ENCODE measurements at regions not wholly inside any gene's neighbourhood (a gene's known extent, or its start where the extent isn't known, plus 50 kb on each side); places are given as distances from the start of the nearest gene placed in this dataset.

- DNase-seq = no peak
Measured at GRCh38 chr5:157924490-157924889, 65.5 kb upstream of the CLINT1 start.

- DNase-seq = no peak
Measured at GRCh38 chr5:157923765-157924164, 64.8 kb upstream of the CLINT1 start.

GRCh38 chr5:157922026-157922425 is 63.1 kb upstream of the CLINT1 start:
- DNase-seq = no peak

- DNase-seq = no peak
Measured at GRCh38 chr5:157920828-157921170, 61.9 kb upstream of the CLINT1 start.

GRCh38 chr5:157918811-157919742 is 60.1 kb upstream of the CLINT1 start:
- DNase-seq = no peak

GRCh38 chr5:157917899-157918809 is 59.2 kb upstream of the CLINT1 start:
- peak; percentile 67 for DNase-seq

GRCh38 chr5:157917491-157917890 is 58.5 kb upstream of the CLINT1 start:
- no peak for DNase-seq

GRCh38 chr5:157915638-157916037 is 56.7 kb upstream of the CLINT1 start:
- DNase-seq = peak; percentile 12

GRCh38 chr5:157914151-157914788 is 55.3 kb upstream of the CLINT1 start:
- DNase-seq = no peak

GRCh38 chr5:157913575-157913974 is 54.6 kb upstream of the CLINT1 start:
- no peak for DNase-seq

GRCh38 chr5:157912621-157913325 is 53.8 kb upstream of the CLINT1 start:
- no peak for DNase-seq

- DNase-seq = no peak
Measured at GRCh38 chr5:157911568-157911967, 52.6 kb upstream of the CLINT1 start.

Data from NCI-H226 (cell line).